HCT116 (cell line): ENCODE measurements at regions not wholly inside any gene's neighbourhood (a gene's known extent, or its start where the extent isn't known, plus 50 kb on each side); places are given as distances from the start of the nearest gene placed in this dataset.

ENCODE experiments used
- ATAC-seq: fragments of 200-7000 bp; cut with Tn5 transposase; 2 replicates; pipeline ENCODE4 v1.9.1; 2020; ENCODE audit warnings: mild to moderate bottlenecking, moderate library complexity
- BruUV-seq: library from RNA; stranded (reverse); fragments of 400-500 nt; replicated peaks from 2 replicates; lab custom pipeline; 2021; lab: Mats Ljungman, UMichigan
- CTCF ChIA-PET: fragments of 300-600 bp; sonication (Branson Sonifier 250); formaldehyde crosslinking; loops from one replicate; lab custom pipeline; 2021; ENCODE audit warnings: antibody characterized with exemption; lab: Charles Lee
- POLR2A ChIA-PET: fragments of 300-600, 350-600 bp; sonication (Branson Sonifier 250); formaldehyde crosslinking; loops from one replicate; lab custom pipeline; 2021; ENCODE audit warnings: antibody characterized with exemption; lab: Charles Lee
- RAD21 ChIA-PET, 2 experiments: fragments of 300-600 bp; sonication (Branson Sonifier 250); formaldehyde crosslinking; loops; one replicate each; lab custom pipeline; 2023; ENCODE audit warnings: low total read pairs in 2 of 2; ENCODE audit not compliant: uncharacterized antibody in 2 of 2, unreplicated experiment in 2 of 2, low non-redundant PET in 1 of 2; lab: Charles Lee
- DNase-seq: peaks from one replicate; pipeline ENCODE4 v3.0.0-alpha.2; 2010; ENCODE audit warnings: low read depth, low spot score
- H2AFZ ChIP-seq: fragments of 200-600 bp; shearing (Covaris generic), sonication (generic); 2 replicates; pipeline ENCODE4 v1.6.1; 2017; ENCODE audit warnings: low read depth, mixed run types, mixed read lengths, antibody characterized with exemption, low read length; ENCODE audit not compliant: poor library complexity, severe bottlenecking
- H3K27ac ChIP-seq: 2 replicates; pipeline ENCODE4 v1.5.1; 2012; ENCODE audit warnings: low read depth, low read length
- H3K27me3 ChIP-seq: fragments of 200-600 bp; sonication (generic); 2 replicates; pipeline ENCODE4 v1.6.1; 2016; ENCODE audit warnings: mixed run types, low read length, mixed read lengths; ENCODE audit not compliant: insufficient read depth
- H3K36me3 ChIP-seq, 2 experiments: fragments of 200-500 bp in 1 of 2; fragments of 200-600 bp in 1 of 2; sonication (Bioruptor generic) in 1 of 2; sonication (generic) in 1 of 2; 2 replicates each; pipeline versions ENCODE4 v1.5.1 to v1.6.1; 2014 to 2016; ENCODE audit warnings: low read length in 2 of 2, inconsistent platforms in 1 of 2, mixed read lengths in 1 of 2, mixed run types in 1 of 2; ENCODE audit not compliant: insufficient read depth in 2 of 2, control insufficient read depth in 1 of 2
- H3K4me1 ChIP-seq, 2 experiments: fragments of 200-600 bp in 1 of 2; sonication (generic) in 1 of 2; 2 replicates each; pipeline versions ENCODE4 v1.5.1 to v1.6.1; 2012 to 2017; ENCODE audit warnings: low read length in 2 of 2, inconsistent platforms in 1 of 2, mild to moderate bottlenecking in 1 of 2, mixed read lengths in 1 of 2, mixed run types in 1 of 2, moderate library complexity in 1 of 2; ENCODE audit not compliant: insufficient read depth in 2 of 2, control insufficient read depth in 1 of 2
- H3K4me2 ChIP-seq: fragments of 200-600 bp; sonication (generic); 2 replicates; pipeline ENCODE4 v1.6.1; 2017; ENCODE audit warnings: mixed run types, low read length, mixed read lengths
- H3K4me3 ChIP-seq, 2 experiments: fragments of 200-600 bp in 1 of 2; sonication (generic) in 1 of 2; replicated peaks in 1 of 2; 2 replicates each; pipeline ENCODE4 v1.5.1; 2011 to 2016; ENCODE audit warnings: low read length in 2 of 2, control low read depth in 1 of 2, low read depth in 1 of 2, mild to moderate bottlenecking in 1 of 2, mixed read lengths in 1 of 2, mixed run types in 1 of 2
- H3K79me2 ChIP-seq: fragments of 200-600 bp; sonication (generic); 2 replicates; pipeline ENCODE4 v1.6.1; 2017; ENCODE audit warnings: mild to moderate bottlenecking, mixed run types, low read length, moderate library complexity, mixed read lengths; ENCODE audit not compliant: insufficient read depth
- H3K9ac ChIP-seq: fragments of 200-600 bp; sonication (generic); 2 replicates; pipeline ENCODE4 v1.6.1; 2016; ENCODE audit warnings: low read length, mixed read lengths
- H3K9me2 ChIP-seq: fragments of 200-600 bp; sonication (generic), shearing (Covaris generic); 2 replicates; pipeline ENCODE4 v1.6.1; 2017; ENCODE audit warnings: mixed run types, mild to moderate bottlenecking, moderate library complexity; ENCODE audit not compliant: insufficient read depth
- H3K9me3 ChIP-seq, 2 experiments: fragments of 200-500 bp in 1 of 2; fragments of 200-600 bp in 1 of 2; sonication (Bioruptor generic) in 1 of 2; sonication (generic) in 1 of 2; 2 replicates each; pipeline ENCODE4 v1.6.1; 2014 to 2017; ENCODE audit warnings: low read length in 2 of 2, mixed read lengths in 2 of 2, inconsistent platforms in 1 of 2, low read depth in 1 of 2, mild to moderate bottlenecking in 1 of 2, mixed run types in 1 of 2, moderate library complexity in 1 of 2; ENCODE audit not compliant: control insufficient read depth in 1 of 2, insufficient read depth in 1 of 2
- H4K20me1 ChIP-seq: fragments of 200-600 bp; sonication (generic), shearing (Covaris generic); 2 replicates; pipeline ENCODE4 v1.6.1; 2017; ENCODE audit warnings: mixed run types, mild to moderate bottlenecking, moderate library complexity; ENCODE audit not compliant: insufficient read depth
- ATF3 ChIP-seq: IDR thresholded peaks from 2 replicates; pipeline ENCODE4 v1.6.1; 2012
- CBX3 ChIP-seq: IDR thresholded peaks from 2 replicates; pipeline ENCODE4 v1.6.1; 2012; ENCODE audit warnings: low read depth
- EGR1 ChIP-seq: IDR thresholded peaks from 2 replicates; pipeline ENCODE4 v1.6.1; 2012; ENCODE audit warnings: low read depth
- EZH2 ChIP-seq: fragments of 200-600 bp; sonication (generic); IDR thresholded peaks from 2 replicates; pipeline ENCODE4 v1.6.1; 2017; ENCODE audit warnings: antibody characterized with exemption, mixed run types
- EZH2phosphoT487 ChIP-seq: fragments of 200-600 bp; IDR thresholded peaks from 2 replicates; pipeline ENCODE4 v1.6.1; 2018; ENCODE audit warnings: antibody characterized with exemption, borderline replicate concordance
- FOSL1 ChIP-seq: IDR thresholded peaks from 2 replicates; pipeline ENCODE4 v1.6.1; 2012; ENCODE audit warnings: low read depth
- JUND ChIP-seq: IDR thresholded peaks from 2 replicates; pipeline ENCODE4 v1.6.1; 2012
- MAX ChIP-seq: IDR thresholded peaks from 2 replicates; pipeline ENCODE4 v1.6.1; 2012
- POLR2A ChIP-seq: IDR thresholded peaks from 2 replicates; pipeline ENCODE4 v1.7.0; 2011; ENCODE audit warnings: borderline replicate concordance; ENCODE audit not compliant: insufficient read depth, insufficient read length; ENCODE audit errors: extremely low read depth
- POLR2AphosphoS5 ChIP-seq: IDR thresholded peaks from 2 replicates; pipeline ENCODE4 v1.6.1; 2011; ENCODE audit warnings: mild to moderate bottlenecking, low read depth, low read length, moderate library complexity
- RAD21 ChIP-seq: IDR thresholded peaks from 2 replicates; pipeline ENCODE4 v1.6.1; 2012; ENCODE audit warnings: low read depth, mild to moderate bottlenecking
- REST ChIP-seq: IDR thresholded peaks from 2 replicates; pipeline ENCODE4 v1.6.1; 2012; ENCODE audit warnings: low read depth
- SIN3A ChIP-seq: IDR thresholded peaks from 2 replicates; pipeline ENCODE4 v1.6.1; 2012; ENCODE audit warnings: low read depth
- SP1 ChIP-seq: IDR thresholded peaks from 2 replicates; pipeline ENCODE4 v1.6.1; 2012; ENCODE audit warnings: low read depth
- SRF ChIP-seq: IDR thresholded peaks from 2 replicates; pipeline ENCODE4 v1.6.1; 2012; ENCODE audit warnings: low read depth
- TCF7L2 ChIP-seq: IDR thresholded peaks from 2 replicates; pipeline ENCODE4 v1.7.0; 2011; ENCODE audit warnings: borderline replicate concordance, inconsistent platforms; ENCODE audit not compliant: insufficient read depth, insufficient read length; ENCODE audit errors: extremely low read depth
- YY1 ChIP-seq: IDR thresholded peaks from 2 replicates; pipeline ENCODE4 v1.6.1; 2011; ENCODE audit warnings: low read length, low read depth, moderate library complexity, mild to moderate bottlenecking; ENCODE audit not compliant: insufficient replicate concordance; ENCODE audit errors: extremely low read depth
- ZFX ChIP-seq: fragments of 450-650 bp; IDR thresholded peaks from 2 replicates; pipeline ENCODE4 v1.6.1; 2017
- ZNF274 ChIP-seq: fragments of 200-500 bp; sonication (Bioruptor generic); IDR thresholded peaks from 2 replicates; pipeline ENCODE4 v1.6.1; 2014; ENCODE audit warnings: mild to moderate bottlenecking, low read depth, low read length, inconsistent platforms
- intact Hi-C: fragments of 100-400 bp; cut with micrococcal nuclease; formaldehyde crosslinking; loops from 2 replicates; pipeline ENCODE4 v1.10.0; 2022
- TF ChIP-seq, protein P1 (sequence below), 3 experiments: fragments of 200-600 bp in 1 of 3; sonication (generic) in 1 of 3; IDR thresholded peaks in 2 of 3; conservative IDR thresholded peaks in 1 of 3; 2 replicates each; pipeline ENCODE4 v1.5.1; 2012 to 2017; ENCODE audit warnings: low read depth in 2 of 3, low read length in 2 of 3, antibody characterized with exemption in 1 of 3, borderline replicate concordance in 1 of 3, control low read depth in 1 of 3, mild to moderate bottlenecking in 1 of 3, mixed read lengths in 1 of 3, mixed run types in 1 of 3, moderate library complexity in 1 of 3; ENCODE audit not compliant: insufficient read depth in 1 of 3

DNA sequence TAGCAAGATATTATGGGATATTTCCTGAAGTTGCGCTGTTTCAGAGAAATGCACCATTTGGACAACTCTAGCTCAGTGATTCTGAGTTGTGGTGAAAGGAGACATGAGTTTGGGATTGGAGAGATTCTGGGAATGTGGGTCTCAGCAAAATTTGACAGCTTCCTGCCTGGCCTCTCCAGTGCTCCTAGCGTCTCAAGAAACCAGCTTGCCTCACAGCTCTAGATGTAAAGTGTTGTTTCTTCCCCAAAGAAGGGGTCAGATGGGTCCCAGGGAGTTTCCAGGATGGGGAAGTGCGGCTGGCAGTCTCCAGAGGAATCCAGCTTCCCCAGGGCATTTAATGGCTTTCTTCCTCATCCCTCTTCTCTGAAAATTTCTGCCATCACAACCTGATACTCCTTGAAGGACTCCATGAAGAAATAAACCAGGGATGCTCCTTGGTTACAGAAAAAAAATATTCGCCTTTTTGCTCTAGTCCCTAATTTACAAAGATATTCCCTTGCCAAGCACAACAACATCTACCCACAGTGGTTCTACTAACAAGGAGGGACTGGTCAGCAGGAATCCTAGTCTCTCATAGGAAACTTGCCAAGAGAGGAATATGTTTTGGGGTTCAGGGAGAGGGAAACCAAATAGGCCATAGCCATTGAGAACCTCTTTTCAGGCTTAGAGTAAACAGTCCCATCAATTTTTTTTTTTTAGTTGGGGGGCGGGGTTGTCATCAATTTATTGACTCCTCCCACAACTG lies 185.4 kb upstream of the E2F8 start:
- no peaks in the 10 kb centered on the region for H3K9me2 ChIP-seq
- ChIA-PET RAD21 (no interaction called here), POLR2A (no interaction called here), CTCF (no interaction called here)
- H3K4me1 ChIP-seq = no peaks in the 10 kb centered on the region
- H4K20me1 ChIP-seq = no peaks in the 10 kb centered on the region
- no peaks in the 10 kb centered on the region for H3K9me3 ChIP-seq
- no peak overlapping the region for H3K27ac ChIP-seq
- no peaks in the 10 kb centered on the region for H3K79me2 ChIP-seq
- no peak overlapping the region for H2AFZ ChIP-seq
- intact Hi-C loops = no loop called here
- peaks cover 64% of the 10 kb centered on the region for H3K27me3 ChIP-seq
- no peak for TF ChIP-seq ATF3
- TF ChIP-seq TCF7L2 = no peak
- no peak for TF ChIP-seq EZH2phosphoT487
- TF ChIP-seq MAX = no peak
- no peak for TF ChIP-seq SRF
- TF ChIP-seq SP1 = no peak
- no peak for TF ChIP-seq POLR2A
- no peak for TF ChIP-seq YY1
- no peak for TF ChIP-seq REST
- no peak for TF ChIP-seq ZNF274
- TF ChIP-seq POLR2AphosphoS5 = no peak
- no peak for TF ChIP-seq JUND
- TF ChIP-seq, protein P1, sequence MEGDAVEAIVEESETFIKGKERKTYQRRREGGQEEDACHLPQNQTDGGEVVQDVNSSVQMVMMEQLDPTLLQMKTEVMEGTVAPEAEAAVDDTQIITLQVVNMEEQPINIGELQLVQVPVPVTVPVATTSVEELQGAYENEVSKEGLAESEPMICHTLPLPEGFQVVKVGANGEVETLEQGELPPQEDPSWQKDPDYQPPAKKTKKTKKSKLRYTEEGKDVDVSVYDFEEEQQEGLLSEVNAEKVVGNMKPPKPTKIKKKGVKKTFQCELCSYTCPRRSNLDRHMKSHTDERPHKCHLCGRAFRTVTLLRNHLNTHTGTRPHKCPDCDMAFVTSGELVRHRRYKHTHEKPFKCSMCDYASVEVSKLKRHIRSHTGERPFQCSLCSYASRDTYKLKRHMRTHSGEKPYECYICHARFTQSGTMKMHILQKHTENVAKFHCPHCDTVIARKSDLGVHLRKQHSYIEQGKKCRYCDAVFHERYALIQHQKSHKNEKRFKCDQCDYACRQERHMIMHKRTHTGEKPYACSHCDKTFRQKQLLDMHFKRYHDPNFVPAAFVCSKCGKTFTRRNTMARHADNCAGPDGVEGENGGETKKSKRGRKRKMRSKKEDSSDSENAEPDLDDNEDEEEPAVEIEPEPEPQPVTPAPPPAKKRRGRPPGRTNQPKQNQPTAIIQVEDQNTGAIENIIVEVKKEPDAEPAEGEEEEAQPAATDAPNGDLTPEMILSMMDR (IDR thresholded peaks at IDR 0.05 in 2 of 3, conservative IDR thresholded peaks at IDR 0.05 in 1 of 3; ENCODE audit: borderline replicate concordance in 1 of 3, insufficient read depth in 1 of 3, low read depth in 2 of 3, low read length in 2 of 3) = no peak
- TF ChIP-seq ZFX = no peak
- no peak for TF ChIP-seq CBX3
- no peak for TF ChIP-seq RAD21
- TF ChIP-seq FOSL1 = no peak
- TF ChIP-seq SIN3A = no peak
- no peak for TF ChIP-seq EZH2
- TF ChIP-seq EGR1 = no peak
- H3K9ac ChIP-seq = no peak overlapping the region
- DNase-seq (no peak), ATAC-seq (no peak)
- no peaks in the 10 kb centered on the region for H3K36me3 ChIP-seq
- BruUV-seq = no TSS peak
- no peak overlapping the region for H3K4me3 ChIP-seq
- no peak overlapping the region for H3K4me2 ChIP-seq
